ENCODE measurements at regions not wholly inside any gene's neighbourhood (a gene's known extent, or its start where the extent isn't known, plus 50 kb on each side); places are given as distances from the start of the nearest gene placed in this dataset.

DNA sequence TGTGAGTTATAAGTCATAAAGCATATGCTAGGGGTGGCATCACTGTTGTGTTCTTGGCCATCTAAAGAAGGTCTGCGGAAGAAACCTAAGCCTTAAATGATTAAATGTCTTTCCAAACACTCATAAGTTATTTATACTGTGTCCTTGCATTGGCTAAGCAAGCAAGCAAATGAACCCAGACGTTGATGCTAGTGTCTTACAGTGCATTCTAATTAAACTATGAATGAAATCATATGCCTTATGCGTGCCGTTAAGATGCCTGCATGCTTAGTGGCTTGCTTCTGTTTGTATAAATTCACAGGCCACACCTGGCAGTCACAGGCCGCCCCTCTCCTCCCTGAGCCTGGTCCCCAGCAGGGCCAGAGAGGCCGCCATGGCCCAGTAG is 49.9 kb downstream of the RIN2 start:
- 52% methylated on average over 6 of the region's 6 CpGs for WGBS (ENCODE audit: low lambda C conversion rate)
- ChIA-PET POLR2A (no interaction called here), CTCF (ENCODE audit: low intra/inter-chr PET ratio, low total read pairs) (no interaction called here)
- Histone ChIP-seq H4K20me1 (ENCODE audit: insufficient read depth, low read length) (no peaks in the 10 kb centered on the region), H3K4me1 (ENCODE audit: insufficient read depth, low read length) (peaks cover 9% of the 10 kb centered on the region), H3K36me3 (replicated peaks in 1 of 2; ENCODE audit: control insufficient read depth in 1 of 2, insufficient read depth in 2 of 2, low read length in 2 of 2) (no peaks in the 10 kb centered on the region), H3K27ac (ENCODE audit: extremely low read length, insufficient read depth, low read length) (no peak overlapping the region), H3K9me3 (ENCODE audit: low read length) (no peaks in the 10 kb centered on the region), H2AFZ (ENCODE audit: low read length) (no peak overlapping the region), H3K4me3 (replicated peaks in 1 of 3; ENCODE audit: insufficient read depth in 1 of 3, low read depth in 2 of 3, low read length in 3 of 3) (no peak overlapping the region), H3K4me2 (ENCODE audit: low read depth, low read length) (no peak overlapping the region), H3K79me2 (ENCODE audit: insufficient read depth, low read length) (no peaks in the 10 kb centered on the region), H3K9ac (ENCODE audit: insufficient read depth, low read depth, low read length) (no peak overlapping the region), H3K27me3 (ENCODE audit: control insufficient read depth in 1 of 2, insufficient read depth in 2 of 2, low read length in 2 of 2) (no peaks in the 10 kb centered on the region)
- FAIRE-seq = no peak
- BruUV-seq (replicated peaks) = no TSS peak
- DNase-seq (ENCODE audit: low spot score) = no peak
- TF ChIP-seq, protein P1, sequence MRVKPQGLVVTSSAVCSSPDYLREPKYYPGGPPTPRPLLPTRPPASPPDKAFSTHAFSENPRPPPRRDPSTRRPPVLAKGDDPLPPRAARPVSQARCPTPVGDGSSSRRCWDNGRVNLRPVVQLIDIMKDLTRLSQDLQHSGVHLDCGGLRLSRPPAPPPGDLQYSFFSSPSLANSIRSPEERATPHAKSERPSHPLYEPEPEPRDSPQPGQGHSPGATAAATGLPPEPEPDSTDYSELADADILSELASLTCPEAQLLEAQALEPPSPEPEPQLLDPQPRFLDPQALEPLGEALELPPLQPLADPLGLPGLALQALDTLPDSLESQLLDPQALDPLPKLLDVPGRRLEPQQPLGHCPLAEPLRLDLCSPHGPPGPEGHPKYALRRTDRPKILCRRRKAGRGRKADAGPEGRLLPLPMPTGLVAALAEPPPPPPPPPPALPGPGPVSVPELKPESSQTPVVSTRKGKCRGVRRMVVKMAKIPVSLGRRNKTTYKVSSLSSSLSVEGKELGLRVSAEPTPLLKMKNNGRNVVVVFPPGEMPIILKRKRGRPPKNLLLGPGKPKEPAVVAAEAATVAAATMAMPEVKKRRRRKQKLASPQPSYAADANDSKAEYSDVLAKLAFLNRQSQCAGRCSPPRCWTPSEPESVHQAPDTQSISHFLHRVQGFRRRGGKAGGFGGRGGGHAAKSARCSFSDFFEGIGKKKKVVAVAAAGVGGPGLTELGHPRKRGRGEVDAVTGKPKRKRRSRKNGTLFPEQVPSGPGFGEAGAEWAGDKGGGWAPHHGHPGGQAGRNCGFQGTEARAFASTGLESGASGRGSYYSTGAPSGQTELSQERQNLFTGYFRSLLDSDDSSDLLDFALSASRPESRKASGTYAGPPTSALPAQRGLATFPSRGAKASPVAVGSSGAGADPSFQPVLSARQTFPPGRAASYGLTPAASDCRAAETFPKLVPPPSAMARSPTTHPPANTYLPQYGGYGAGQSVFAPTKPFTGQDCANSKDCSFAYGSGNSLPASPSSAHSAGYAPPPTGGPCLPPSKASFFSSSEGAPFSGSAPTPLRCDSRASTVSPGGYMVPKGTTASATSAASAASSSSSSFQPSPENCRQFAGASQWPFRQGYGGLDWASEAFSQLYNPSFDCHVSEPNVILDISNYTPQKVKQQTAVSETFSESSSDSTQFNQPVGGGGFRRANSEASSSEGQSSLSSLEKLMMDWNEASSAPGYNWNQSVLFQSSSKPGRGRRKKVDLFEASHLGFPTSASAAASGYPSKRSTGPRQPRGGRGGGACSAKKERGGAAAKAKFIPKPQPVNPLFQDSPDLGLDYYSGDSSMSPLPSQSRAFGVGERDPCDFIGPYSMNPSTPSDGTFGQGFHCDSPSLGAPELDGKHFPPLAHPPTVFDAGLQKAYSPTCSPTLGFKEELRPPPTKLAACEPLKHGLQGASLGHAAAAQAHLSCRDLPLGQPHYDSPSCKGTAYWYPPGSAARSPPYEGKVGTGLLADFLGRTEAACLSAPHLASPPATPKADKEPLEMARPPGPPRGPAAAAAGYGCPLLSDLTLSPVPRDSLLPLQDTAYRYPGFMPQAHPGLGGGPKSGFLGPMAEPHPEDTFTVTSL (CRISPR knock-in tag; IDR thresholded peaks at IDR 0.05; ENCODE audit: borderline replicate concordance) = no peak
- no peak for TF ChIP-seq ERF (CRISPR knock-in tag; IDR thresholded peaks at IDR 0.05)
- TF ChIP-seq ZNF619 (CRISPR knock-in tag; IDR thresholded peaks at IDR 0.05) = no peak
- TF ChIP-seq, protein P2, sequence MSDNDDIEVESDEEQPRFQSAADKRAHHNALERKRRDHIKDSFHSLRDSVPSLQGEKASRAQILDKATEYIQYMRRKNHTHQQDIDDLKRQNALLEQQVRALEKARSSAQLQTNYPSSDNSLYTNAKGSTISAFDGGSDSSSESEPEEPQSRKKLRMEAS (IDR thresholded peaks at IDR 0.05) = no peak
- TF ChIP-seq AHR (CRISPR knock-in tag; IDR thresholded peaks at IDR 0.05) = no peak
- TF ChIP-seq SSRP1 (CRISPR knock-in tag; IDR thresholded peaks at IDR 0.05) = no peak
- TF ChIP-seq ZFP36L1 (CRISPR knock-in tag; IDR thresholded peaks at IDR 0.05) = no peak
- TF ChIP-seq MTA3 (CRISPR knock-in tag; IDR thresholded peaks at IDR 0.05) = no peak
- no peak for TF ChIP-seq ZNF34 (CRISPR knock-in tag; IDR thresholded peaks at IDR 0.05; ENCODE audit: borderline replicate concordance)
- TF ChIP-seq ZNF564 (CRISPR knock-in tag; IDR thresholded peaks at IDR 0.05) = no peak
- no peak for TF ChIP-seq CCDC6 (CRISPR knock-in tag; IDR thresholded peaks at IDR 0.05)
- TF ChIP-seq TARDBP (CRISPR knock-in tag; IDR thresholded peaks at IDR 0.05) = no peak
- TF ChIP-seq KLF12 (CRISPR knock-in tag; IDR thresholded peaks at IDR 0.05; ENCODE audit: borderline replicate concordance) = no peak
- TF ChIP-seq ZBTB3 (CRISPR knock-in tag; IDR thresholded peaks at IDR 0.05; ENCODE audit: borderline replicate concordance, low read depth) = no peak
- TF ChIP-seq ZNF788 (CRISPR knock-in tag; IDR thresholded peaks at IDR 0.05; ENCODE audit: borderline replicate concordance) = no peak
- TF ChIP-seq ZNF260 (CRISPR knock-in tag; IDR thresholded peaks at IDR 0.05; ENCODE audit: borderline replicate concordance, low read depth) = no peak
- in situ Hi-C loops (cut with HindIII; ENCODE audit: extremely low pct_ligation_motif_present, low pct_unique_long_range_greater_than_20kb) (no loop called here), intact Hi-C loops (cut with micrococcal nuclease; ENCODE audit: unreplicated experiment) (no loop called here)
- ATAC-seq = no peak; the same call in 2 of the 3 replicates

All from HepG2 (cell line).